ENCODE measurements at regions not wholly inside any gene's neighbourhood (a gene's known extent, or its start where the extent isn't known, plus 50 kb on each side); places are given as distances from the start of the nearest gene placed in this dataset.

DNA sequence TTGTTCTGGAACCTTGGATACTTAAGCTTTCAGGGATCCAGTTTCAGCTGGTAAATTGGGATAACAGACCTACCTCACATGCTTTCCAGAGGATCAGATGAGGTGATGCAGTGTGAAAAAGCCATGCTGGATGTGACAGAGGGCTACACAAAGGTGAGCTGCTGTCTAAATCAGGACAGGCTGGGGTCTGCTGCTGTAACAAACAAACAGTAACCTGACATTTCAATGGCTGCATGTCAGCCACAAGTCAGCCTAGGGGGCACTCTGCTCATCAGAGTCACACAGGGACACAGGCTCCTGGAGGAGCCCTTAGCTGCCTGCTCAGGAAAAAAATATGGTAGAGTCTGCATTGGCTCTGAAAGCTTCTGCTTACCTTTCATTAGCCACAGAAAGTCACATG is 66.7 kb upstream of the EGFLAM start:
- TF ChIP-seq POLR2AphosphoS5 (IDR thresholded peaks at IDR 0.05) (no peak), POLR2A (IDR thresholded peaks at IDR 0.05) (no peak)
- TF ChIP-seq, protein P1, sequence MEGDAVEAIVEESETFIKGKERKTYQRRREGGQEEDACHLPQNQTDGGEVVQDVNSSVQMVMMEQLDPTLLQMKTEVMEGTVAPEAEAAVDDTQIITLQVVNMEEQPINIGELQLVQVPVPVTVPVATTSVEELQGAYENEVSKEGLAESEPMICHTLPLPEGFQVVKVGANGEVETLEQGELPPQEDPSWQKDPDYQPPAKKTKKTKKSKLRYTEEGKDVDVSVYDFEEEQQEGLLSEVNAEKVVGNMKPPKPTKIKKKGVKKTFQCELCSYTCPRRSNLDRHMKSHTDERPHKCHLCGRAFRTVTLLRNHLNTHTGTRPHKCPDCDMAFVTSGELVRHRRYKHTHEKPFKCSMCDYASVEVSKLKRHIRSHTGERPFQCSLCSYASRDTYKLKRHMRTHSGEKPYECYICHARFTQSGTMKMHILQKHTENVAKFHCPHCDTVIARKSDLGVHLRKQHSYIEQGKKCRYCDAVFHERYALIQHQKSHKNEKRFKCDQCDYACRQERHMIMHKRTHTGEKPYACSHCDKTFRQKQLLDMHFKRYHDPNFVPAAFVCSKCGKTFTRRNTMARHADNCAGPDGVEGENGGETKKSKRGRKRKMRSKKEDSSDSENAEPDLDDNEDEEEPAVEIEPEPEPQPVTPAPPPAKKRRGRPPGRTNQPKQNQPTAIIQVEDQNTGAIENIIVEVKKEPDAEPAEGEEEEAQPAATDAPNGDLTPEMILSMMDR (IDR thresholded peaks at IDR 0.05) = no peak
